CD14-positive monocyte (primary cell): ENCODE measurements at regions not wholly inside any gene's neighbourhood (a gene's known extent, or its start where the extent isn't known, plus 50 kb on each side); places are given as distances from the start of the nearest gene placed in this dataset.

Experiments used
- DNase-seq, 3 donors: peaks; one replicate each; pipeline ENCODE4 v3.0.0-alpha.2; 2011 to 2022
- H2AFZ ChIP-seq: 2 replicates; pipeline ENCODE4 v1.6.0; 2012; ENCODE audit warnings: mild to moderate bottlenecking, low read depth, low read length, inconsistent platforms; ENCODE audit not compliant: insufficient read depth, poor library complexity, severe bottlenecking
- H3K27ac ChIP-seq, 2 donors: 1 replicate in 1 of 2; 2 replicates in 1 of 2; pipeline ENCODE4 v1.5.1; 2012 to 2013; ENCODE audit warnings: low read length in 2 of 2, control low read depth in 1 of 2, inconsistent platforms in 1 of 2, low read depth in 1 of 2, mild to moderate bottlenecking in 1 of 2
- H3K27me3 ChIP-seq, 2 donors: one replicate each; pipeline versions ENCODE4 v1.6.0 to v1.6.1; 2011 to 2013; ENCODE audit warnings: low read length in 2 of 2; ENCODE audit not compliant: control insufficient read depth in 2 of 2, insufficient read depth in 2 of 2
- H3K36me3 ChIP-seq, 2 donors: replicated peaks in 1 of 2; 1 replicate in 1 of 2; 2 replicates in 1 of 2; pipeline versions ENCODE4 v1.5.1 to v1.6.1; 2012 to 2013; ENCODE audit warnings: low read length in 2 of 2, control low read depth in 1 of 2, inconsistent platforms in 1 of 2, mild to moderate bottlenecking in 1 of 2; ENCODE audit not compliant: insufficient read depth in 2 of 2, control insufficient read depth in 1 of 2
- H3K4me1 ChIP-seq, 2 donors: 1 replicate in 1 of 2; 2 replicates in 1 of 2; pipeline versions ENCODE4 v1.5.1 to v1.6.1; 2012 to 2013; ENCODE audit warnings: low read length in 2 of 2, control low read depth in 1 of 2, inconsistent platforms in 1 of 2, mild to moderate bottlenecking in 1 of 2, moderate library complexity in 1 of 2; ENCODE audit not compliant: insufficient read depth in 2 of 2, control insufficient read depth in 1 of 2
- H3K4me2 ChIP-seq: replicated peaks from 2 replicates; pipeline ENCODE3; 2012; ENCODE audit warnings: low read length, moderate library complexity, mild to moderate bottlenecking; ENCODE audit not compliant: poor library complexity, severe bottlenecking; ENCODE audit errors: extremely low read depth
- H3K4me3 ChIP-seq, 3 experiments: fragments of 200-600 bp in 1 of 3; sonication (generic) in 1 of 3; replicated peaks in 1 of 3; 1 replicate in 2 of 3; 2 replicates in 1 of 3; pipeline ENCODE4 v1.5.1; 2011 to 2013; ENCODE audit warnings: low read length in 3 of 3, mild to moderate bottlenecking in 3 of 3, control low read depth in 2 of 3, low read depth in 2 of 3, inconsistent platforms in 1 of 3, moderate library complexity in 1 of 3
- H3K79me2 ChIP-seq: 2 replicates; pipeline ENCODE4 v1.6.0; 2012; ENCODE audit warnings: mild to moderate bottlenecking, control low read depth, inconsistent platforms, low read length, moderate library complexity; ENCODE audit not compliant: insufficient read depth
- H3K9ac ChIP-seq: 2 replicates; pipeline ENCODE4 v1.6.0; 2017; ENCODE audit warnings: low read length, mild to moderate bottlenecking; ENCODE audit not compliant: insufficient read depth, poor library complexity, severe bottlenecking
- H3K9me3 ChIP-seq, 2 donors: replicated peaks in 1 of 2; 1 replicate in 1 of 2; 2 replicates in 1 of 2; pipeline versions ENCODE4 v1.5.1 to v1.6.1; 2012 to 2013; ENCODE audit warnings: low read length in 2 of 2, control low read depth in 1 of 2; ENCODE audit not compliant: control insufficient read depth in 1 of 2, insufficient read depth in 1 of 2
- H4K20me1 ChIP-seq: 2 replicates; pipeline ENCODE4 v1.6.0; 2012; ENCODE audit warnings: mild to moderate bottlenecking, low read length, control low read depth, moderate library complexity; ENCODE audit not compliant: insufficient read depth
- H3K27ac Mint-ChIP-seq, 7 donors: one replicate each; pipeline ENCODE4 v1.8.0; 2020; ENCODE audit warnings: mild to moderate bottlenecking in 7 of 7, mixed read lengths in 7 of 7, moderate library complexity in 6 of 7, inconsistent platforms in 2 of 7
- H3K27me3 Mint-ChIP-seq, 3 donors: one replicate each; pipeline ENCODE4 v1.8.0; 2021 to 2022; ENCODE audit warnings: low read depth in 3 of 3, mild to moderate bottlenecking in 3 of 3, mixed read lengths in 3 of 3, moderate library complexity in 3 of 3, inconsistent platforms in 1 of 3
- H3K36me3 Mint-ChIP-seq, 2 donors: one replicate each; pipeline ENCODE4 v1.8.0; 2020; ENCODE audit warnings: mixed read lengths in 2 of 2, inconsistent platforms in 1 of 2, mild to moderate bottlenecking in 1 of 2
- H3K4me1 Mint-ChIP-seq: one replicate; pipeline ENCODE4 v1.8.0; 2020; ENCODE audit warnings: mild to moderate bottlenecking, mixed read lengths
- H3K4me3 Mint-ChIP-seq, 2 donors: one replicate each; pipeline ENCODE4 v1.8.0; 2020; ENCODE audit warnings: mild to moderate bottlenecking in 2 of 2, mixed read lengths in 2 of 2, moderate library complexity in 1 of 2
- H3K9me3 Mint-ChIP-seq, 7 donors: one replicate each; pipeline ENCODE4 v1.8.0; 2020 to 2022; ENCODE audit warnings: mixed read lengths in 7 of 7, mild to moderate bottlenecking in 6 of 7, moderate library complexity in 6 of 7, inconsistent platforms in 2 of 7
- CTCF ChIP-seq: fragments of 200-600 bp; IDR thresholded peaks from one replicate; pipeline ENCODE4 v1.8.0; 2022; ENCODE audit warnings: antibody characterized with exemption, mild to moderate bottlenecking
- WGBS: methylation state at CpG from one replicate; pipeline ENCODE4 v1.1.5; 2013; ENCODE audit warnings: missing lambda C conversion rate; ENCODE audit not compliant: insufficient coverage; 5-methylcytosine and 5-hydroxymethylcytosine counted together
- intact Hi-C, 2 donors: fragments of 100-400 bp; cut with micrococcal nuclease; formaldehyde crosslinking; loops; one replicate each; pipeline versions ENCODE4 v1.15.0 to v1.15.1; 2023

GRCh38 chr4:144442713-144443112, 203.2 kb upstream of the HHIP start:
- Histone ChIP-seq H3K27me3 (no peaks in the 10 kb centered on the region), H3K4me3 (no peak overlapping the region), H4K20me1 (no peaks in the 10 kb centered on the region), H3K27ac (no peak overlapping the region), H3K4me1 (no peaks in the 10 kb centered on the region), H3K79me2 (no peaks in the 10 kb centered on the region), H3K9me3 (peaks cover 0 to 8% of the 10 kb centered on the region in 2 donors), H3K4me2 (no peak overlapping the region), H2AFZ (no peak overlapping the region), H3K9ac (no peak overlapping the region), H3K36me3 (no peaks in the 10 kb centered on the region)
- H3K9me3 Mint-ChIP-seq = peaks cover 0 to 11% (median 5%) of the 10 kb centered on the region in 7 donors
- no peaks in the 10 kb centered on the region for H3K4me1 Mint-ChIP-seq
- H3K27ac Mint-ChIP-seq = no peak overlapping the region
- H3K4me3 Mint-ChIP-seq = no peak overlapping the region
- DNase-seq = no peak
- intact Hi-C loops = no loop called here
- no peaks in the 10 kb centered on the region for H3K36me3 Mint-ChIP-seq
- 81% methylated on average over 2 of the region's 3 CpGs for WGBS
- no peaks in the 10 kb centered on the region for H3K27me3 Mint-ChIP-seq
- no peak for TF ChIP-seq CTCF

- no peak overlapping the region for H3K9ac ChIP-seq
- no peak overlapping the region for H3K27ac ChIP-seq
- intact Hi-C loops = no loop called here
- H2AFZ ChIP-seq = no peak overlapping the region
- H3K36me3 ChIP-seq = no peaks in the 10 kb centered on the region
- H3K36me3 Mint-ChIP-seq = no peaks in the 10 kb centered on the region
- no peak overlapping the region for H3K4me3 Mint-ChIP-seq
- no peaks in the 10 kb centered on the region for H3K4me1 Mint-ChIP-seq
- no peaks in the 10 kb centered on the region for H3K27me3 ChIP-seq
- no peaks in the 10 kb centered on the region for H4K20me1 ChIP-seq
- no peak overlapping the region for H3K4me2 ChIP-seq
- no peak overlapping the region for H3K4me3 ChIP-seq
- H3K27ac Mint-ChIP-seq = no peak overlapping the region
- TF ChIP-seq CTCF = no peak
- DNase-seq = no peak
- no peaks in the 10 kb centered on the region for H3K79me2 ChIP-seq
- H3K9me3 Mint-ChIP-seq = peaks cover 0 to 6% (median 3%) of the 10 kb centered on the region in 7 donors
- H3K4me1 ChIP-seq = no peaks in the 10 kb centered on the region
- WGBS = 89% methylated on average over 10 of the region's 10 CpGs
- peaks cover 0 to 1% (median 0%) of the 10 kb centered on the region in 3 donors for H3K27me3 Mint-ChIP-seq
- H3K9me3 ChIP-seq = no peaks in the 10 kb centered on the region
These were observed 196.3 kb upstream of the HHIP start for GRCh38 chr4:144449611-144450010.
